ENCODE measurements at regions not wholly inside any gene's neighbourhood (a gene's known extent, or its start where the extent isn't known, plus 50 kb on each side); places are given as distances from the start of the nearest gene placed in this dataset.
"Not testable (repeated sequence)": the region's sequence is repeated elsewhere in the genome, so short reads cannot be mapped to it uniquely, and the experiment has no call there.

GRCh38 chr14:53367644-53368026, 214.5 kb upstream of the DDHD1 start:
- Histone ChIP-seq H3K36me3 (ENCODE audit: low read depth, missing control alignments) (no peaks in the 10 kb centered on the region), H3K9me3 (no peaks in the 10 kb centered on the region), H3K27ac (peak overlapping the region in 1 of 2 donors; percentile 44), H3K4me1 (no peaks in the 10 kb centered on the region), H3K4me3 (no peak overlapping the region), H3K27me3 (no peaks in the 10 kb centered on the region)
- DNase-seq: no peak
- WGBS, 2 donors: 42 to 54% methylated on average over 4 of the region's 4 CpGs
- intact Hi-C loops (cut with DNase I; ENCODE audit: low total_unique reads): no loop called here
- TF ChIP-seq POLR2A (IDR thresholded peaks at IDR 0.05): no peak
- TF ChIP-seq CTCF (IDR thresholded peaks at IDR 0.05): no peak

- no peak for DNase-seq
- 78 to 85% methylated on average over 3 of the region's 3 CpGs for WGBS, 2 donors
- intact Hi-C loops (cut with DNase I; ENCODE audit: low total_unique reads): no loop called here
- H3K4me1 ChIP-seq: no peaks in the 10 kb centered on the region
- no peak overlapping the region for H3K4me3 ChIP-seq
- H3K9me3 ChIP-seq: no peaks in the 10 kb centered on the region
- H3K27me3 ChIP-seq: no peaks in the 10 kb centered on the region
- no peak overlapping the region for H3K27ac ChIP-seq
- H3K36me3 ChIP-seq (ENCODE audit: low read depth, missing control alignments): no peaks in the 10 kb centered on the region
- TF ChIP-seq CTCF (IDR thresholded peaks at IDR 0.05) (no peak), POLR2A (IDR thresholded peaks at IDR 0.05) (no peak)
These were observed 212.5 kb upstream of the DDHD1 start for GRCh38 chr14:53365486-53366130.

GRCh38 chr14:53362916-53363315, 209.8 kb upstream of the DDHD1 start:
- H3K4me1 ChIP-seq; H3K36me3 ChIP-seq (ENCODE audit: low read depth, missing control alignments); DNase-seq; H3K27me3 ChIP-seq; H3K4me3 ChIP-seq; H3K9me3 ChIP-seq; intact Hi-C loops (cut with DNase I; ENCODE audit: low total_unique reads); H3K27ac ChIP-seq: not testable (repeated sequence)
- WGBS, 2 donors: 89 to 98% methylated on average over 2 of the region's 2 CpGs

GRCh38 chr14:53360829-53361228, 207.7 kb upstream of the DDHD1 start:
- Histone ChIP-seq H3K4me1 (peaks cover under 1% of the 10 kb centered on the region), H3K27me3 (no peaks in the 10 kb centered on the region), H3K4me3 (no peak overlapping the region), H3K36me3 (ENCODE audit: low read depth, missing control alignments) (no peaks in the 10 kb centered on the region), H3K27ac (no peak overlapping the region), H3K9me3 (no peaks in the 10 kb centered on the region)
- intact Hi-C loops (cut with DNase I; ENCODE audit: low total_unique reads): no loop called here
- TF ChIP-seq CTCF (IDR thresholded peaks at IDR 0.05) (no peak), POLR2A (IDR thresholded peaks at IDR 0.05) (no peak)
- no peak for DNase-seq

- TF ChIP-seq CTCF (IDR thresholded peaks at IDR 0.05) (no peak), POLR2A (IDR thresholded peaks at IDR 0.05) (no peak)
- Histone ChIP-seq H3K27me3 (no peaks in the 10 kb centered on the region), H3K9me3 (no peaks in the 10 kb centered on the region), H3K4me3 (no peak overlapping the region), H3K4me1 (peaks cover 4% of the 10 kb centered on the region), H3K27ac (no peak overlapping the region), H3K36me3 (ENCODE audit: low read depth, missing control alignments) (no peaks in the 10 kb centered on the region)
- no peak for DNase-seq
- intact Hi-C loops (cut with DNase I; ENCODE audit: low total_unique reads): no loop called here
These were observed 205.0 kb upstream of the DDHD1 start for GRCh38 chr14:53358166-53358565.

Measured in testis (tissue), 2 donors.